Liver (tissue), 8 donors: ENCODE measurements at regions not wholly inside any gene's neighbourhood (a gene's known extent, or its start where the extent isn't known, plus 50 kb on each side); places are given as distances from the start of the nearest gene placed in this dataset.
A peak's percentile ranks its signal among the peaks of the same experiment; 100 is the strongest.

Experiments used
- DNase-seq: peaks from one replicate; pipeline ENCODE4 v3.0.0-alpha.2; 2017; ENCODE audit warnings: low spot score
- H3K27ac ChIP-seq, 2 donors: one replicate each; pipeline ENCODE4 v1.7.0; 2013; ENCODE audit warnings: inconsistent platforms in 2 of 2, low read length in 2 of 2, control low read depth in 1 of 2, low read depth in 1 of 2, mild to moderate bottlenecking in 1 of 2
- H3K27me3 ChIP-seq, 4 donors: one replicate each; pipeline versions ENCODE4 v1.6.1 to v1.7.0; 2013; ENCODE audit warnings: low read length in 3 of 4, inconsistent platforms in 1 of 4, mild to moderate bottlenecking in 1 of 4, moderate library complexity in 1 of 4; ENCODE audit not compliant: control insufficient read depth in 4 of 4, insufficient read depth in 4 of 4
- H3K36me3 ChIP-seq, 4 donors: one replicate each; pipeline versions ENCODE4 v1.6.1 to v1.7.0; 2013; ENCODE audit warnings: low read length in 3 of 4, mild to moderate bottlenecking in 3 of 4, low read depth in 1 of 4, moderate library complexity in 1 of 4; ENCODE audit not compliant: control insufficient read depth in 4 of 4, insufficient read depth in 3 of 4
- H3K4me1 ChIP-seq, 4 donors: one replicate each; pipeline versions ENCODE4 v1.6.1 to v1.7.0; 2013; ENCODE audit warnings: low read length in 3 of 4, mild to moderate bottlenecking in 3 of 4, moderate library complexity in 1 of 4; ENCODE audit not compliant: control insufficient read depth in 4 of 4, insufficient read depth in 4 of 4
- H3K4me3 ChIP-seq, 3 donors: one replicate each; pipeline versions ENCODE4 v1.6.1 to v1.7.0; 2013; ENCODE audit warnings: low read length in 3 of 3, control low read depth in 1 of 3, low read depth in 1 of 3, mild to moderate bottlenecking in 1 of 3
- H3K9ac ChIP-seq, 2 donors: one replicate each; pipeline ENCODE4 v1.7.0; 2013; ENCODE audit warnings: low read length in 2 of 2, mild to moderate bottlenecking in 2 of 2, moderate library complexity in 2 of 2, control low read depth in 1 of 2, low read depth in 1 of 2
- H3K9me3 ChIP-seq, 4 donors: one replicate each; pipeline versions ENCODE4 v1.6.1 to v1.7.0; 2013; ENCODE audit warnings: low read length in 3 of 4; ENCODE audit not compliant: control insufficient read depth in 4 of 4
- EGR1 ChIP-seq, 2 donors: IDR thresholded peaks; 2 replicates each; pipeline ENCODE4 v1.6.1; 2016 to 2018; ENCODE audit warnings: antibody characterized with exemption in 2 of 2, low read depth in 2 of 2
- FOXA2 ChIP-seq: IDR thresholded peaks from 2 replicates; pipeline ENCODE4 v1.6.1; 2016; ENCODE audit warnings: antibody characterized with exemption
- GABPA ChIP-seq, 2 donors: IDR thresholded peaks in 1 of 2; conservative IDR thresholded peaks in 1 of 2; 2 replicates each; pipeline ENCODE4 v1.6.1; 2016; ENCODE audit warnings: antibody characterized with exemption in 2 of 2, mild to moderate bottlenecking in 1 of 2, moderate library complexity in 1 of 2
- HNF4G ChIP-seq: IDR thresholded peaks from 2 replicates; pipeline ENCODE4 v1.6.1; 2016; ENCODE audit warnings: antibody characterized with exemption
- NR2F2 ChIP-seq: IDR thresholded peaks from 2 replicates; pipeline ENCODE4 v1.6.1; 2016; ENCODE audit warnings: antibody characterized with exemption
- RAD21 ChIP-seq, 2 donors: IDR thresholded peaks; 2 replicates each; pipeline ENCODE4 v1.6.1; 2016; ENCODE audit warnings: antibody characterized with exemption in 2 of 2, mild to moderate bottlenecking in 2 of 2
- RXRA ChIP-seq, 2 donors: IDR thresholded peaks; 2 replicates each; pipeline ENCODE4 v1.6.1; 2017 to 2018; ENCODE audit warnings: antibody characterized with exemption in 2 of 2, mild to moderate bottlenecking in 1 of 2
- TAF1 ChIP-seq: conservative IDR thresholded peaks from 2 replicates; pipeline ENCODE4 v1.6.1; 2016; ENCODE audit warnings: antibody characterized with exemption, mild to moderate bottlenecking
- WGBS: extraction: QIAGEN DNeasy Blood & Tissue Kit; methylation state at CpG from one replicate; pipeline ENCODE4 v1.1.7; 2013; 5-methylcytosine and 5-hydroxymethylcytosine counted together
- TF ChIP-seq, protein P1 (sequence below): fragments of 150-350 bp; IDR thresholded peaks from 2 replicates; pipeline ENCODE4 v1.5.1; 2017; ENCODE audit warnings: improper control_type of control experiment, low read depth, low read length; ENCODE audit not compliant: missing input control
- TF ChIP-seq, protein P2 (sequence below): IDR thresholded peaks from 2 replicates; pipeline ENCODE4 v1.6.1; 2016; ENCODE audit warnings: antibody characterized with exemption
- TF ChIP-seq, protein P3 (sequence below): IDR thresholded peaks from 2 replicates; pipeline ENCODE4 v1.6.1; 2016; ENCODE audit warnings: antibody characterized with exemption
- donor health status: healthy.
- donor health status: healthy.
- donor health status: healthy.
- donor health status: healthy.
- donor health status: healthy.

DNA sequence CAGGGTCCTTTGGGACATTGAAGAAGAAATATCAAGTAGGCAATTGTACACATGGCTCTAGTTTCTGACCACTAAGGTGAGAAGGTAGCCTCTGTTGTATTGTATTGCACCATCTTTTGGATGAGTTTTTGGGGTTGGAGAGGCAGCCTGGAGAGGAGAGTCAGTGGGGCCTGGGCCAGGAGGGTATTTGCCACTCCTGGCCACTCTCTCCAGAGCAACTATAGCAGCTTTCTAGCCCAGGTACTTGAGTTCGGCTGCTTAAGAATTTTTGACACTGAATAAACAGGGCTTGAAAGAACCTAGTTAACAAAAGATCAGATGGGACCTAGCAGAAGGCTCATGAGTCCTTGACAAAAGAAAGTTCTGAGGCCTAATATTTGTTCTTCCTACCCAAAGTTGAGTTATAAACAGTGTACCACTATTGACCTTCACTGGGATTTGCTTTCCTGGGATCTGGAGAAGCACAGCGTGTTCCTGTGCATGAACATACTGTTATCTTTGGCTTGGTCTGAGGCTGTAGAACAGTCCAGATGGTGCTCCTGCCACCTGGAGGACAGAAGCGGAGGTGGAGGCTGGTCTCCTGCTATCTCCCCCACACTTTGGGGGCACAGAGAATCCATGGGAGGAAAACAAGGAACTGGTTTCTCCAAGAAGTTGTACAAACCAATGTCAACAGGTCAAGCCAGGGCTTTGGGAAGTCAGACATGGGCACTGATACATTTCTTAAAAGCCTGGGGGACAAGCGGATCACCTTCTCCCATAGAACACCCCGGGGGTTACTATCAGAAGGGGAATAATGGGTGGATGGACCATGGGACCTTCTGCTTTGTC, 110.4 kb upstream of the LIFR start:
- no peak overlapping the region for H3K27ac ChIP-seq
- H3K9ac ChIP-seq: no peak overlapping the region
- H3K27me3 ChIP-seq: peaks cover 0 to 21% (median 1%) of the 10 kb centered on the region in 4 donors
- no peaks in the 10 kb centered on the region for H3K9me3 ChIP-seq
- TF ChIP-seq FOXA2 (no peak), HNF4G (no peak), RAD21 (IDR thresholded peaks at IDR 0.05) (peak; percentile 76 to 85), RXRA (IDR thresholded peaks at IDR 0.05) (peak in 1 of 2 donors; percentile 10)
- TF ChIP-seq, protein P1, sequence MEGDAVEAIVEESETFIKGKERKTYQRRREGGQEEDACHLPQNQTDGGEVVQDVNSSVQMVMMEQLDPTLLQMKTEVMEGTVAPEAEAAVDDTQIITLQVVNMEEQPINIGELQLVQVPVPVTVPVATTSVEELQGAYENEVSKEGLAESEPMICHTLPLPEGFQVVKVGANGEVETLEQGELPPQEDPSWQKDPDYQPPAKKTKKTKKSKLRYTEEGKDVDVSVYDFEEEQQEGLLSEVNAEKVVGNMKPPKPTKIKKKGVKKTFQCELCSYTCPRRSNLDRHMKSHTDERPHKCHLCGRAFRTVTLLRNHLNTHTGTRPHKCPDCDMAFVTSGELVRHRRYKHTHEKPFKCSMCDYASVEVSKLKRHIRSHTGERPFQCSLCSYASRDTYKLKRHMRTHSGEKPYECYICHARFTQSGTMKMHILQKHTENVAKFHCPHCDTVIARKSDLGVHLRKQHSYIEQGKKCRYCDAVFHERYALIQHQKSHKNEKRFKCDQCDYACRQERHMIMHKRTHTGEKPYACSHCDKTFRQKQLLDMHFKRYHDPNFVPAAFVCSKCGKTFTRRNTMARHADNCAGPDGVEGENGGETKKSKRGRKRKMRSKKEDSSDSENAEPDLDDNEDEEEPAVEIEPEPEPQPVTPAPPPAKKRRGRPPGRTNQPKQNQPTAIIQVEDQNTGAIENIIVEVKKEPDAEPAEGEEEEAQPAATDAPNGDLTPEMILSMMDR: peak; percentile 53
- TF ChIP-seq, protein P2, sequence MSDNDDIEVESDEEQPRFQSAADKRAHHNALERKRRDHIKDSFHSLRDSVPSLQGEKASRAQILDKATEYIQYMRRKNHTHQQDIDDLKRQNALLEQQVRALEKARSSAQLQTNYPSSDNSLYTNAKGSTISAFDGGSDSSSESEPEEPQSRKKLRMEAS: peak; percentile 21
- TF ChIP-seq, protein P3, sequence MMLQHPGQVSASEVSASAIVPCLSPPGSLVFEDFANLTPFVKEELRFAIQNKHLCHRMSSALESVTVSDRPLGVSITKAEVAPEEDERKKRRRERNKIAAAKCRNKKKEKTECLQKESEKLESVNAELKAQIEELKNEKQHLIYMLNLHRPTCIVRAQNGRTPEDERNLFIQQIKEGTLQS: no peak
- no peaks in the 10 kb centered on the region for H3K36me3 ChIP-seq
- WGBS: 69% methylated on average over 5 of the region's 5 CpGs
- no peak overlapping the region for H3K4me3 ChIP-seq
- no peaks in the 10 kb centered on the region for H3K4me1 ChIP-seq
- DNase-seq: no peak

DNA sequence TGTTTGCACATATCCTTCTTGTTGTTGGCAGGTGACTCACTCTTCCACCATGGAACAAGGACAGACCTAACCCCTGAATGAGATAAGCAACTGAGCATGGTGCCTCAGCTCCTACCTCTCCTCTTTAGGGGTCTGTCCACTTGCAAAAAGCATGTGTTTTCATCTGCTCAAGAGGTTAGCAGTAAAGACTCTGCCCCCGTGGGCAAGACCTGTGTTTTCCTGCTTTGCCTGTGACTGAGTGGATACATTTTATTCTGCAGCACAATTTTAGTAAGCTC, 111.0 kb upstream of the LIFR start:
- Histone ChIP-seq H3K36me3 (no peaks in the 10 kb centered on the region), H3K9me3 (no peaks in the 10 kb centered on the region), H3K4me3 (no peak overlapping the region), H3K27ac (no peak overlapping the region), H3K27me3 (peaks cover 0 to 24% (median 2%) of the 10 kb centered on the region in 4 donors), H3K9ac (no peak overlapping the region), H3K4me1 (no peaks in the 10 kb centered on the region)
- DNase-seq: no peak
- TF ChIP-seq NR2F2: no peak
- 56% methylated on average over 1 of the region's 1 CpG for WGBS

DNA sequence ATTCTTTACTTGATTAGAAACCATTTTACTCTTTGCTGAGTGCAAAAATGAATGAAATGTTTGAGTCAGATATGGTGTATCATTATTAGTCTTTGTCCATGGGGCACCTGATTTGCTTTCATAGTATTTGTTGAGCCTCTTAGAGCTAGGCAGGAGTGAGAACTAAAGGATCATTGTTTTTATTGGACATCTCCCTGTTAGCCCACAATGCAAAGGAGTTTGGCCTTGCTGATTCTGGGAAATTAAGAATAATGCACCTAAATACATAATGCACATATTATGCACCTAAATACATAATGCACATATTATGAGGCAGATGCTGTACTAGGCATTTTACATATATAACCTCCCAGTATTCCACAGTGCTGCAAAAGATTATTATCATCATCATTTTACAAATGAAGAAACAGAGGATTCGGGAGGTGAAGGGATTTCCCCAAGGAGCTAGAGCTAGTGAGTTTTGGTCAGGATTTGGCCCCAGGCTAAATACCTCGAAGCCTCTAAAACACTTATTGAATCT, 113.0 kb upstream of the LIFR start:
- Histone ChIP-seq H3K4me1 (no peaks in the 10 kb centered on the region), H3K9ac (no peak overlapping the region), H3K27me3 (peaks cover 0 to 26% (median under 1%) of the 10 kb centered on the region in 4 donors), H3K36me3 (no peaks in the 10 kb centered on the region), H3K9me3 (no peaks in the 10 kb centered on the region), H3K4me3 (no peak overlapping the region), H3K27ac (no peak overlapping the region)
- 78% methylated on average over 2 of the region's 2 CpGs for WGBS
- no peak for TF ChIP-seq RAD21 (IDR thresholded peaks at IDR 0.05)
- TF ChIP-seq TAF1: no peak
- TF ChIP-seq, protein P1: no peak
- TF ChIP-seq EGR1 (IDR thresholded peaks at IDR 0.05; ENCODE audit: low read depth in 2 of 2): no peak
- TF ChIP-seq GABPA (IDR thresholded peaks at IDR 0.05 in 1 of 2, conservative IDR thresholded peaks at IDR 0.05 in 1 of 2): no peak
- TF ChIP-seq, protein P2: no peak
- TF ChIP-seq FOXA2: no peak
- no peak for DNase-seq
